ENCODE measurements at regions not wholly inside any gene's neighbourhood (a gene's known extent, or its start where the extent isn't known, plus 50 kb on each side); places are given as distances from the start of the nearest gene placed in this dataset.

- TF ChIP-seq OSR1 (CRISPR knock-in tag; IDR thresholded peaks at IDR 0.05) = no peak
- TF ChIP-seq GLIS3 (CRISPR knock-in tag; IDR thresholded peaks at IDR 0.05) = no peak
- TF ChIP-seq CSRNP3 (CRISPR knock-in tag; IDR thresholded peaks at IDR 0.05) = no peak
- TF ChIP-seq SNAI2 (CRISPR knock-in tag; IDR thresholded peaks at IDR 0.05) = no peak
- no peak for TF ChIP-seq TSHZ2 (CRISPR knock-in tag; IDR thresholded peaks at IDR 0.05)
- no peak for TF ChIP-seq ZNF70 (CRISPR knock-in tag; IDR thresholded peaks at IDR 0.05)
- TF ChIP-seq ZFP3 (CRISPR knock-in tag; IDR thresholded peaks at IDR 0.05) = no peak
- TF ChIP-seq PPARA (CRISPR knock-in tag; IDR thresholded peaks at IDR 0.05; ENCODE audit: borderline replicate concordance) = no peak
- no peak for TF ChIP-seq ZNF565 (CRISPR knock-in tag; conservative IDR thresholded peaks at IDR 0.05; ENCODE audit: low read depth)
- no peak for TF ChIP-seq BACH2 (CRISPR knock-in tag; IDR thresholded peaks at IDR 0.05; ENCODE audit: borderline replicate concordance)
- TF ChIP-seq TOX (CRISPR knock-in tag; IDR thresholded peaks at IDR 0.05; ENCODE audit: borderline replicate concordance) = no peak
- TF ChIP-seq POU6F1 (CRISPR knock-in tag; IDR thresholded peaks at IDR 0.05; ENCODE audit: borderline replicate concordance, low read depth) = no peak
- TF ChIP-seq ZFP30 (CRISPR knock-in tag; IDR thresholded peaks at IDR 0.05) = no peak
- no peak for TF ChIP-seq ARNTL (CRISPR knock-in tag; IDR thresholded peaks at IDR 0.05; ENCODE audit: borderline replicate concordance, low read depth)
- no peak for TF ChIP-seq ISL1 (CRISPR knock-in tag; IDR thresholded peaks at IDR 0.05)
- TF ChIP-seq TCF4 (CRISPR knock-in tag; IDR thresholded peaks at IDR 0.05; ENCODE audit: borderline replicate concordance) = no peak
- no peak for TF ChIP-seq ESRRG (CRISPR knock-in tag; IDR thresholded peaks at IDR 0.05)
- no peak for TF ChIP-seq PATZ1 (CRISPR knock-in tag; IDR thresholded peaks at IDR 0.05; ENCODE audit: borderline replicate concordance)
- ATAC-seq = no peak
Observed at GRCh38 chr2:18373664-18374063, 186.8 kb downstream of the RDH14 start.

GRCh38 chr2:18373081-18373480 is 187.4 kb downstream of the RDH14 start:
- TF ChIP-seq GLIS3 (CRISPR knock-in tag; IDR thresholded peaks at IDR 0.05) = no peak
- TF ChIP-seq RARB (CRISPR knock-in tag; IDR thresholded peaks at IDR 0.05) = no peak
- ATAC-seq = no peak

- no peak for ATAC-seq
- no peak for TF ChIP-seq RARB (CRISPR knock-in tag; IDR thresholded peaks at IDR 0.05)
- TF ChIP-seq POU6F1 (CRISPR knock-in tag; IDR thresholded peaks at IDR 0.05; ENCODE audit: borderline replicate concordance, low read depth) = no peak
- TF ChIP-seq ZFP3 (CRISPR knock-in tag; IDR thresholded peaks at IDR 0.05) = no peak
- no peak for TF ChIP-seq ZNF8 (CRISPR knock-in tag; IDR thresholded peaks at IDR 0.05)
- no peak for TF ChIP-seq TCF4 (CRISPR knock-in tag; IDR thresholded peaks at IDR 0.05; ENCODE audit: borderline replicate concordance)
- no peak for TF ChIP-seq BACH2 (CRISPR knock-in tag; IDR thresholded peaks at IDR 0.05; ENCODE audit: borderline replicate concordance)
- no peak for TF ChIP-seq SNAI2 (CRISPR knock-in tag; IDR thresholded peaks at IDR 0.05)
- no peak for TF ChIP-seq ISL1 (CRISPR knock-in tag; IDR thresholded peaks at IDR 0.05)
- TF ChIP-seq ZC3H10 (CRISPR knock-in tag; IDR thresholded peaks at IDR 0.05) = no peak
- TF ChIP-seq TOX (CRISPR knock-in tag; IDR thresholded peaks at IDR 0.05; ENCODE audit: borderline replicate concordance) = no peak
- TF ChIP-seq PATZ1 (CRISPR knock-in tag; IDR thresholded peaks at IDR 0.05; ENCODE audit: borderline replicate concordance) = no peak
- TF ChIP-seq ZFP30 (CRISPR knock-in tag; IDR thresholded peaks at IDR 0.05) = no peak
- TF ChIP-seq GLIS3 (CRISPR knock-in tag; IDR thresholded peaks at IDR 0.05) = no peak
- no peak for TF ChIP-seq OSR1 (CRISPR knock-in tag; IDR thresholded peaks at IDR 0.05)
- no peak for TF ChIP-seq TSHZ2 (CRISPR knock-in tag; IDR thresholded peaks at IDR 0.05)
Observed at GRCh38 chr2:18372641-18373040, 187.8 kb downstream of the RDH14 start.
